Natural killer cell (primary cell): ENCODE measurements at regions not wholly inside any gene's neighbourhood (a gene's known extent, or its start where the extent isn't known, plus 50 kb on each side); places are given as distances from the start of the nearest gene placed in this dataset.

Experiments
- ATAC-seq, 3 donors: fragments of 150-1000 bp in 2 of 3; fragments of 200-7000 bp in 1 of 3; cut with Tn5 transposase; 1 replicate in 1 of 3; 2 replicates in 2 of 3; pipeline ENCODE4 v1.10.0; 2021; ENCODE audit warnings: mild to moderate bottlenecking in 2 of 3, moderate library complexity in 2 of 3
- DNase-seq, 2 donors: peaks; one replicate each; pipeline versions ENCODE4 v3.0.0 to v3.0.0-alpha.2; 2013 to 2021; ENCODE audit warnings: mixed read lengths in 1 of 2
- H3K27ac ChIP-seq: one replicate; pipeline ENCODE4 v1.5.1; 2013; ENCODE audit warnings: mild to moderate bottlenecking, low read length
- H3K27me3 ChIP-seq: one replicate; pipeline ENCODE4 v1.6.1; 2013; ENCODE audit warnings: low read length; ENCODE audit not compliant: control insufficient read depth, insufficient read depth
- H3K36me3 ChIP-seq: one replicate; pipeline ENCODE4 v1.6.1; 2013; ENCODE audit warnings: low read length; ENCODE audit not compliant: control insufficient read depth, insufficient read depth
- H3K4me1 ChIP-seq: one replicate; pipeline ENCODE4 v1.6.1; 2013; ENCODE audit warnings: low read length; ENCODE audit not compliant: control insufficient read depth, insufficient read depth
- H3K4me3 ChIP-seq: one replicate; pipeline ENCODE4 v1.5.1; 2013; ENCODE audit warnings: low read length
- H3K9me3 ChIP-seq: one replicate; pipeline ENCODE4 v1.6.1; 2013; ENCODE audit warnings: low read length; ENCODE audit not compliant: control insufficient read depth, insufficient read depth
- H3K27ac Mint-ChIP-seq, 2 donors: one replicate each; pipeline ENCODE4 v1.8.0; 2022; ENCODE audit warnings: mild to moderate bottlenecking in 2 of 2, mixed read lengths in 2 of 2, moderate library complexity in 1 of 2
- H3K27me3 Mint-ChIP-seq, 2 donors: one replicate each; pipeline ENCODE4 v1.8.0; 2022; ENCODE audit warnings: low read depth in 2 of 2, mixed read lengths in 2 of 2
- H3K36me3 Mint-ChIP-seq: one replicate; pipeline ENCODE4 v1.8.0; 2022; ENCODE audit warnings: mixed read lengths
- H3K4me1 Mint-ChIP-seq, 2 donors: one replicate each; pipeline ENCODE4 v1.8.0; 2022; ENCODE audit warnings: mixed read lengths in 2 of 2
- H3K4me3 Mint-ChIP-seq: one replicate; pipeline ENCODE4 v1.8.0; 2022; ENCODE audit warnings: mild to moderate bottlenecking, moderate library complexity, mixed read lengths
- H3K9me3 Mint-ChIP-seq, 2 donors: one replicate each; pipeline ENCODE4 v1.8.0; 2022; ENCODE audit warnings: mixed read lengths in 2 of 2
- CTCF ChIP-seq: fragments of 200-600 bp; IDR thresholded peaks from one replicate; pipeline ENCODE4 v1.8.0; 2022; ENCODE audit warnings: antibody characterized with exemption
- WGBS: methylation state at CpG from one replicate; pipeline ENCODE4 v1.1.7; 2013; ENCODE audit warnings: missing lambda C conversion rate; ENCODE audit not compliant: insufficient coverage; 5-methylcytosine and 5-hydroxymethylcytosine counted together
- intact Hi-C: fragments of 100-400 bp; cut with micrococcal nuclease; formaldehyde crosslinking; loops from one replicate; pipeline ENCODE4 v1.14.2; 2022

DNA sequence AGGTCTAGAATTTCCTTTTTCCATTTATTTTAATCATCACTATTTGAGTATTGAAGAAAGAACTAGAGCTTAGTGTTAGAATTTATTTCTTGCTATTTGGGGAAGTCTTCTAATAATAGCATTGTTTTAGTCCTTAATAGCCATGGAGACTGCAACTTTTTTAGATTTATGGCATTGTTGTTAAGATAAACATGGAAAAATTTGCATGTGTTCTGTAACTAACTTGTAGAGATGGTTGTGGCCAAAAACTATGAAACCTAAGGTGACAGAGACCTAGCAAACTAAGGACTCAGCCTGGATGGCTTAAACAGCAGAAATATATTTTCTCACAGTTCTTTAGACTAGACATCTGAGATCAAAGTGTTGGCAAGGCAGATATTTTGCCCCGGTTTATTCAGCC lies 246.4 kb downstream of the SPRY2 start:
- Mint-ChIP-seq H3K4me1 (no peaks in the 10 kb centered on the region), H3K36me3 (no peaks in the 10 kb centered on the region), H3K27me3 (peaks cover 0 to 16% of the 10 kb centered on the region in 2 donors), H3K27ac (no peak overlapping the region), H3K4me3 (no peak overlapping the region), H3K9me3 (peaks cover 0 to 3% of the 10 kb centered on the region in 2 donors)
- ATAC-seq (no peak), DNase-seq (no peak)
- Histone ChIP-seq H3K4me3 (no peak overlapping the region), H3K36me3 (no peaks in the 10 kb centered on the region), H3K9me3 (no peaks in the 10 kb centered on the region), H3K4me1 (no peaks in the 10 kb centered on the region), H3K27ac (no peak overlapping the region), H3K27me3 (no peaks in the 10 kb centered on the region)
- no peak for TF ChIP-seq CTCF
- WGBS: no CpG with 5 or more reads among the region's 1 CpG
- intact Hi-C loops: no loop called here

- H3K27ac ChIP-seq: no peak overlapping the region
- 94% methylated on average over 9 of the region's 10 CpGs for WGBS
- H3K27me3 Mint-ChIP-seq: peaks cover 0 to 16% of the 10 kb centered on the region in 2 donors
- no peaks in the 10 kb centered on the region for H3K36me3 ChIP-seq
- H3K27ac Mint-ChIP-seq: no peak overlapping the region
- intact Hi-C loops: no loop called here
- no peak for TF ChIP-seq CTCF
- H3K4me1 ChIP-seq: no peaks in the 10 kb centered on the region
- H3K9me3 Mint-ChIP-seq: peaks cover 0 to 3% of the 10 kb centered on the region in 2 donors
- no peak overlapping the region for H3K4me3 Mint-ChIP-seq
- DNase-seq (no peak), ATAC-seq (no peak)
- no peak overlapping the region for H3K4me3 ChIP-seq
- H3K4me1 Mint-ChIP-seq: no peaks in the 10 kb centered on the region
- no peaks in the 10 kb centered on the region for H3K36me3 Mint-ChIP-seq
- H3K9me3 ChIP-seq: no peaks in the 10 kb centered on the region
- H3K27me3 ChIP-seq: no peaks in the 10 kb centered on the region
These were observed 247.0 kb downstream of the SPRY2 start for GRCh38 chr13:80093888-80094287.

DNA sequence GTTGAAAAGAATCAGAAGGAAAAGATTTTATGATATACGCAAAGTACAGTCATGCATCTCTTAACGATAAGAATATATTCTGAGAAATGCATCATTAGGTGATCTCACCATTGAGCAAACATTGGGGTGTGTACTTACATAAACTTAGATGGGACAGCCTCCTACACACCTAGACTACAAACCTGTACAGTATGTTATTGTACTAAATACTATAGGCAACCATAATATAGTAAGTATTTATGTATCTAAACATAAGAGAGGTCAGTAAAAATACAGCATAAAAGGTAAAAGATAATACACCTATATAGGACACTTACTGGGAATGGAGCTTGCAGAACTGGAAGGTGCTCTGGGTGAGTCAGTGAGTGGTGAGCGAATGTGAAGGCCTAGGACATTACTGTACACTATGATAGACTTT lies 254.6 kb downstream of the SPRY2 start:
- Histone ChIP-seq H3K27me3 (no peaks in the 10 kb centered on the region), H3K36me3 (no peaks in the 10 kb centered on the region), H3K4me3 (no peak overlapping the region), H3K27ac (no peak overlapping the region), H3K4me1 (no peaks in the 10 kb centered on the region), H3K9me3 (no peaks in the 10 kb centered on the region)
- H3K27ac Mint-ChIP-seq: no peak overlapping the region
- peaks cover 0 to 3% of the 10 kb centered on the region in 2 donors for H3K9me3 Mint-ChIP-seq
- no peak for TF ChIP-seq CTCF
- no peaks in the 10 kb centered on the region for H3K4me1 Mint-ChIP-seq
- no peaks in the 10 kb centered on the region for H3K36me3 Mint-ChIP-seq
- intact Hi-C loops: no loop called here
- ATAC-seq: no peak
- H3K4me3 Mint-ChIP-seq: no peak overlapping the region
- no peaks in the 10 kb centered on the region for H3K27me3 Mint-ChIP-seq
- WGBS: 92% methylated on average over 2 of the region's 3 CpGs
- no peak for DNase-seq

DNA sequence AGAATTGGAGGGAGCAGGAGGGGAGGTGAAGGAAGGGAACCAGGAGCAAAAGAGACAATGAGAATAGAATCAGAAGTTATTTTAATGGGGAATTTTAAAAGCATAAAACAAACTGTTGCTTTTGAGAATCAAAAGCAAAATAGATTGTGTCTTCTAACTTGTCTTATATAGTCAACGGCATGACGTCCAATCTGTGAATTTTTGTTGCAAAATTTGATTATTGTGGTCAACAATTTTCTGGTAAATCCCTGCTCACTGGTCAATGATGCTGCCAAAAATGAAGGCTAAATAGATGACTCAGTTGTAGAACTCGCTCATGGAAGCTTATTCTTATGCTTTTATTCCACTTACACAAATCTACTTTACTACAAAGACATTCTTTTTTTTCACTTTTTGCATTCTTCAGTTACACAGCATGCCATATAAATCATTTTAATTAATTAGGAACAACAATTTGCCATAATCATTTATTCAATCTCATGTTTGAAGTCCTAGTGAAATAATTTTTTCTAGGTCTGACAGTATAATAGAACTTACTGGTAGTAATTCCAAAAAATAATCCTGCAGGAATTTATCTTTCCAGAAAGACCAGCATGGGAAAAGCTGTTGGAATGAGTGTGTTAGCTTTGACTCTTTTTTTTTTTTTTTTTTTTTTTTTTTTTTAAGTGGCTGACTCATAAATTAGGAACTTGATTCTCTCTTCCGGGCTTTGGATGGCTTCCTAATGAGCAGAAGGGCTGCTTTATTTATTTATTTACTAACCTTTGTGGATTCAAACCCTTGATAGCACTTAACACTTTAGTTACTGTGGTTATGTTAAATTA lies 256.9 kb downstream of the SPRY2 start:
- 83% methylated on average over 3 of the region's 4 CpGs for WGBS
- Mint-ChIP-seq H3K36me3 (no peaks in the 10 kb centered on the region), H3K27me3 (no peaks in the 10 kb centered on the region), H3K4me1 (no peaks in the 10 kb centered on the region), H3K4me3 (no peak overlapping the region), H3K9me3 (no peaks in the 10 kb centered on the region), H3K27ac (no peak overlapping the region)
- intact Hi-C loops: no loop called here
- no peak for TF ChIP-seq CTCF
- no peaks in the 10 kb centered on the region for H3K36me3 ChIP-seq
- H3K4me1 ChIP-seq: no peaks in the 10 kb centered on the region
- no peaks in the 10 kb centered on the region for H3K9me3 ChIP-seq
- no peak overlapping the region for H3K27ac ChIP-seq
- DNase-seq (no peak), ATAC-seq (no peak)
- H3K4me3 ChIP-seq: no peak overlapping the region
- H3K27me3 ChIP-seq: peaks cover 2% of the 10 kb centered on the region
